Skin of body (tissue), 1 donor: ENCODE measurements at regions not wholly inside any gene's neighbourhood (a gene's known extent, or its start where the extent isn't known, plus 50 kb on each side); places are given as distances from the start of the nearest gene placed in this dataset.
"Not testable (repeated sequence)": the region's sequence is repeated elsewhere in the genome, so short reads cannot be mapped to it uniquely, and the experiment has no call there.

Source experiments
- DNase-seq: peaks from one replicate; lab custom pipeline; 2025; lab: John Stamatoyannopoulos, UW

DNA sequence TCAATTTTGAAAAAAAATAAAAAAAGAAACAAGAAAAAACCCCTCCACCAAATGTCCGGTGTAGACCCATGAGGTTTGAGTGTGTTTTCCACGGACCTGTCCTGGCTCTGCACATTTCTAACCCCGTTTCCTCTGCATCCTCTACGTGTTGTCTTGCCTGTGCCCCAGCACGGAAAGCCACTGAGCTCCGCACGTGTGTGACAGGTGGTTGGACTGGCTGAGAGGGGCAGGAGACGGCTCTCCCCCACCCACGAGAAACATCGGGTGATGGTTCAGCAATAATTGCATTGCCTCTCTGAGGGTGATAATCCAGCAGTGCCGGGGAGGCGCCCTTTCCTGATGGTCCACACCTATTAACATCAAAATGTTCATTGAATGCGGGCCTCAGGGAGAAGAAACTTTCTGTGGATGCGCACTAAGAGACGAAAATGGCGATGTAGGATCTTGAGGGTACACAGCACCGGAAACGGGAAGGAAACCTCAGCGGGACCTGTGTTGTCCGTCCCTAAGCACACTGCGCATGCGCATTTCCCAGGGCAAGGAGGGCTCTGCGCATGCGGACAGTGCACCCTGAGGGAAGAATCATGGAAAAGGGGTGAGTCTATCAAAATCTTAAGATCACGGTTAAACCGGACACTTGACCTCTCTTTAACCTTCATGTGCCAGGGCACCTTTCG is 470.1 kb upstream of the ADARB2 start:
- no peak for DNase-seq

DNA sequence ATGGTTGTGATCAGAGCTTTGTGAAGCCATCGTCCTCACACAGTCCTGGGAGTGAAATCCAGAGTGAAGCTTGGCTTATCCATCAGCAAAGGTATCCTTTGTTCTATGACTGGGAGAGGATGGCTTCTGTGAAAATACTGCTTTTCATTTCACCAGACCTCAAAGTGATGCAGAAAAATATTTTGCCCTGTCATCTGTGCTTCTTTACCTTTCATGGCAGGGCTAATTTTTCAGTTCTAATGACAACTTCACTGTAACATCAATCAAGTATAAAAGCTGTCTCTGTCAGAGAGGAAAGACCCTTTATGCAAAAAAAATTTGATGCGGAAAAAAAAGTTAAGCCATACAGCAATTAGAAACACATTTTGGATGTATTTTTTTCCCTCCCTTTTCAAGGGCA is 468.1 kb upstream of the ADARB2 start:
- no peak for DNase-seq

DNA sequence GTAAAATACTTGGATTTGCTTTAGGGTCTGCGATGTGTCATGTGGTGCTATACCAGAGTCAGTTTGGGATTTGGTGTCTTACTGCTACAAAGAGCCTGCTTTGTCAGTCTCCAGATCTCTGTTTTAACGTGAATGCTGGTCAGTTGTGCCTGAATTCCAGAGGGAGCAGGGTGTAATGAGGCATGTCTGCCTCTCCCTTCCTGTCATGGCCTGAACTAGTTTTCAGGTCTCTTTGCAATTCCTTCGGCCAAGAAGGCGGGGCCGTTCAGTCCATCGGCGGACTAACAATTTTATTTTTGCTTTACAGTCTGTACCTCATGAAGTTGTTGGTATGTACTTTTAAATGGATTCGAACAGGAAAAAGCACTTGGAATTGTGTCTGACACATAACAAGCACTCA is 465.1 kb upstream of the ADARB2 start:
- DNase-seq: no peak

DNA sequence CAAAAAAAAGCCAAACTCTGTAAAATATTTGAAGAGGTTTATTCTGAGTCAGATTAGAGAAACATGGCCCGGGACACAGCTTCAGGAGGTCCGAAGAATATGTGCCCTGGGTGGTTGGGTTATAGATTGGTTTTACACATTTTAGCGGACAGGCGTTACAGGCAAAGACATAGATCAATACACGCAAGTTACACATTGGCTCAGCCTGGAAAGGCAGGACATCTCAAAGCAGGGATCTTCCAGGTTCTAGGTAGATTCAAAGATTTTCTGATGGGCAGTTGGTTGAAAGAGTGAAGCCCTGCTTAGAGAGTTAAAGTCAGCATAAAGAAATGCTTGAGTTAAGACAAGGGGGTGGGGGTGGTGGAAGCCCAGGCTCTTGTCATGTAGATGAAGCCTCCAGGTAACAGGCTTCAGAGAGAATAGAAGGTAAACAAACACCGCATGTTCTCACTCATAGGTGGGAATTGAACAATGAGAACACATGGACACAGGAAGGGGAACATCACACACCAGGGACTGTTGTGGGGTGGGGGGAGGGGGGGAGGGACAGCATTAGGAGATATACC is 464.3 kb upstream of the ADARB2 start:
- DNase-seq: no peak

DNA sequence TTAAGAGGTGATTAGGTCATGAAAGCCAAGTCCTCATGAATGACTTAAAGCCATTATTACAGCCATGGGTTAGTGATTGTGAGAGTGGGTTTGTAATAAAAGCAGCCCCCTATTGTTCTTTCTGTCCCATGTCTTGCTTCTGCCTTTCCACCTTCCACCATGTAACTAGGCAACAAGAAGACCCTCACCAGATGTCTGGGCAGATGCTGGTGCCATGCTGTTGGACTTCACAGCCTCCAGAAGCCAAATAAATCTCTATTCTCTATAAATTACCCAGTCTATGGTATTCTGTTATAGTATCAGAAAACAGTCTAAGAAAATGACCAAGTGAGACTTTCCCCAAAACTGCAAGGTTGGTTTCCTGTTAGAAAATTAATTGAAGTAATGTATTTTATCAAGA is 460.3 kb upstream of the ADARB2 start:
- no peak for DNase-seq

DNA sequence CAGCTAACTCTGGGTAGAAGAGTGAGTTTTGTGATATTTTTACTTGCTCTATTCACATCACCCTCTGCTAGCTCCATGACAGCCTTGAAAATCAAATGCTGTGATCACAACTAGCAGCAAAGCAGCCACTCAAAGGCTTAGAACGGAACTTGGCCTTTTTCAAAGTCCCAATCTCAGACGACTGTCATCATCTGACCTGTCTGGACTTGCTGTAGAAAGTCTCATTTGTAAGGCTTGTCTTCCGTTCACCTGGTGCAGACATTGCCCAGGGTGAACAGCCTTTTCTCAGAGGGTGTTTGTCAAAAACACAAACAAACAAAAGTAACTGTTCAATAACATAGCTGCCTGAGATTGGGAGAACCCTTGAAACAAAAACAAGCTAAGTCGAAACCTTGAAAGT is 458.9 kb upstream of the ADARB2 start:
- no peak for DNase-seq

DNA sequence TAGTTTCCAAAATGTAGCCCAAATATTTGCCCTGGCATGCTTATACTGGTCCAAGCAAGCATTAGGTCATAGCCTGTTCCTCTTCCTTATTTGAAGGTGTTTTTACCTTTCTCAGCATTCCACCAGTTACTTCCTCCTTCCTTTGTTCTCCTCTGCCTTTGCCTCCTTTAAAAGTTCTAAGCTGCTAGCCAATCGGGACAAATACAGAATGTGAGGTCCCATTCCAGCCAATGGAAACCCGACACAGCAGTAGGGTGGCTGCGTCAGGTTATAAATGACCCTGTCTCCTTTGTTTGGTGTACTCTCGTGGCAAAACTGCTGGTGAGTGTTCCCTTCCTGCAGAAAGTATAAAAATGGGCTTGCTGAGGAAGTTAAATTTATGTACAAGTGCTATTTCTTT is 452.0 kb upstream of the ADARB2 start:
- DNase-seq: not testable (repeated sequence)

DNA sequence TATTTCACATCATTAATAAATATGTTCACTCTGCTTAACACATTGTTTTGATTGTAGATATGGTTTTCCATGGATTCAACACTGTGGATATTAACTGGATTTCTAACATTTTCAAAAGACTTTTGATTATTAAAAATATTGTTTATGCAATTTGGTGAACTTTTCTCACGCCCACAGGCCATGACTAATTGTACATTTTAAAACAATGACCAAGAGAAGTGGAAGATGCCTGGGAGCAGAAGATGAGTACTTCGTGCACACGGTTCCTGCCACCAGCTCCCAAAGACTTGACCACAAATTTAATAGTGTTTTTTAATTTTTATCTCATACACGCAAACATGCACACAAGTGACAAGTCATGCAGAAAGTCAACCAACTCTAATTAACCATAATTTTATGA is 451.0 kb upstream of the ADARB2 start:
- no peak for DNase-seq

DNA sequence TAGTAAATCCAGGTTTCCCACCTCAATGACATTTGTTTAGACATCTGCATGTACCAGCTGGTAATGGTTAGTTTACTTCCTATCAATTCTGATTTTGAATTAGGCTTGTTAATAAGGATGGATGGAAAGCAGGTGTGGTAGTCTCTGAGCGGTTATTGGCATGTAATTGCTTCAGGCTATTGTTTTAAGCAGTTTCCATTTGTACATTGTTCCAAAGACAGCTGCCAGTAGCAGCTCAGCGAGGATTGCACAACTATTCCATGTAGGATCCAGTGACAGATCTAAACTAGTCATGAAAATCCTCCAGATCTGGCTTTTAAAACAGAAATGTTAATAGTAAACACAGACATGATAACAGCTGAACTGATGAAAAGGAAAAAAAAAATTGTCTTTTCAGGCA is 436.0 kb upstream of the ADARB2 start:
- DNase-seq: peak; percentile 24

DNA sequence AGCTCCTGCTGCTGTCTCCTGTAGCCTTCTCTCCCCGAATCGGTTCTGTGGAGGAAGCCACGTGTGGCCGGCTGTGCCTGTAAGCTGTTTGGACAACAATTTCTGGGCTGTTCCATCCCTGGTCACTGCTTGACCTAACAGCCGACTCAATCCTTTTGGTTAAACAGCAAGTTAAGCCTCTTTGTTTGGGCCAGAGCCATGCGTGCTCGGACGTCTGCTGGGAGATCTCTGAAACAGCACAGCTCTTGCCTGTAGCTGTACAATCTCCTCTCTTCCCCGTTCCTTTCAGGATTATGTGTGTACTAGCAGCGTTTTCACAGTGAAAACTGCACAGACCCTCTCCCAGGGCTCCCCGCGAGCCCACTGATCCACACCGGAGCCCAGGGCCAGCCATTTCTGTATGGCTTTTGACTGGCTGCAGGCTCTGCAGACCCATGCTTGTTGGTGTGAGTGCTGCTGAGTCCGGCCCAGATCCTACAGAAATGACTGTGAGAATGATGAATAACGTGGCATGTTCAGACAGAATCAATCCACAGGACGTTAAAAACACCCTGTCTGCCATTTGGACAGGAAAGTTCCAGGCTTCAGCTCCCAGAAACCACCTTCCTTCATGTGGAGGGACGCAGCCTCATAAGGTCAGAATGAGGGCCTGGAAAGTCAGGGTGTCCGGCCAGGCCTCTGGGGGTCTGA is 428.6 kb upstream of the ADARB2 start:
- no peak for DNase-seq

DNA sequence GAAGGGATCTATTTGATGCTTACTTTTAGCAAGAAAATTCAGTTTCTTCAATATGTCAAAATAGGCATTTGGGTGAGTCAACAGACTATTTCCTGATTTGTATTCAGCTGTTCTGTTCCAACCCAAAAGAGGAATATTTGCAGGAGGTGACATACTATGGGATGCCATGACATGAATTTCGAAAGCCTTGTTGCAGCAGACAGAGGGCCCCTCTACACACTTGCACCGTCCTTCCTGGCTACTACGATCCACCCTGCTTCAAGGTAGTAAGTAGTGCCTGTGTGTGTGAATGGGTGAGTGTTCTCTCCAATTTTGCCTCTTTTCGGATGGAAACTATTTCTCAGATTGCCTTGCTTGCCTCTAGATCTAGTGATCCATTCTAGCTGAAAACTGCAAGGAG is 413.0 kb upstream of the ADARB2 start:
- DNase-seq: no peak

DNA sequence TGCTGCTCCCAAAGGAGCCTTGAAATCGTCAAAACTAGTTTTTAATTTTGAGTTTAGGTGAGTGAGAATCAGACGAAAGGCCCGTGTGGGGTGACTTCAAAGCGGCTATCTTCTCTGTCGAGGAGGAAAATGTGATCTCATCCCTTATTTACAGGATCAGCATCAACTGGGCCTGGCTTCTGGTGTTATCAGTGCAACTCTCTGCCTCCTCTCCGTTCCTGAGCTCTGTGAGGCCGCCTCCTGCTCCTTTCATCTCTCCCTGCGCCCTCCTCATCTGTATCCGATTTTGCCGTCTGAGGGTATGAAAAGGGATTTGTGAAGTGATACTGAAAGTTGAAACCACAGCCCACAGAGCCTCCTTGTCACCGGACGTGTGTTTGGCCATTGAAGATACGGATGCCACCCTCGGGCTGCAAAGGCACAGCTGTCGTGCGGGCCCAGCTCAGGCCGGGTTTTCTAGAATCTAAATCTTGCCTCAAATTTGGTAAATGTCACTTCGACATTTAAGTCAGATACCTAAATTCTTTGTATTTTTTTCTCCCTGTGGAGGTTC is 408.7 kb upstream of the ADARB2 start:
- DNase-seq: no peak

DNA sequence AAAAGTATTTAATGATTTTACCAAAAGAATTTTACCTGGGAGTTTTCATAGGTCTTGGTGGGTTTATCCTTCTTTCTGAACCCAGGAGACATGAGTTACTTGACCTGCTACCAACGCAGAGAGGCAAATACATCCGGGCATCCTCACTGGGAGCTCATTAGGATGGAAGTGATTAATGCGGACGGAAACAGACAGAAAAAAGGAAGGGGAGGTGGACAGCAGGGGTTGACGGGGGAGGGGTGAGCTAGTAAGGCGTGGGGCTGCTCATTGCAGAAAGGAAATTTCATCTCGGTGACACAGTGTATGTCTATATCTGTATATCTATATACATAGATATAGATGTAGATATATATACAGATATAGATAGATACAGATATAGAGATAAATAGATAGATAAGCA is 408.2 kb upstream of the ADARB2 start:
- no peak for DNase-seq

DNA sequence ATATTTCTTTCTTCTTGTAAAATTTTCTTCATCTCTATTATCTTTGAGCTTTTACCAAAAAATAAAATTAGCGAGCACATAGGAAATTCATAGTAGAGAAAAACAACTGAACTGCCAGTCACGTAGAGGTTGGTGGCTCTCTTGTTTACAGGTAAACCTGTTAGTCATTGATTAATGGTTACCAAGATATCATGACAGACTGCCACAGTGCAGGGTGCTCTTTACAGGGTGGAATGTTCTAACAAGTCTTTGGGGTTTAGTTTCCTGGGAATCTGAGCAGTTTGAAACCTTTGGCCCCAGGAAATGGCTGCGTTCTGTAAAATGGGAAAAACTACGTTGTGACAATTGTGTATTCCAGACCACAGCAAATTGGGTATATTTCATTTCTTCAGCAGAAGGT is 407.3 kb upstream of the ADARB2 start:
- no peak for DNase-seq

DNA sequence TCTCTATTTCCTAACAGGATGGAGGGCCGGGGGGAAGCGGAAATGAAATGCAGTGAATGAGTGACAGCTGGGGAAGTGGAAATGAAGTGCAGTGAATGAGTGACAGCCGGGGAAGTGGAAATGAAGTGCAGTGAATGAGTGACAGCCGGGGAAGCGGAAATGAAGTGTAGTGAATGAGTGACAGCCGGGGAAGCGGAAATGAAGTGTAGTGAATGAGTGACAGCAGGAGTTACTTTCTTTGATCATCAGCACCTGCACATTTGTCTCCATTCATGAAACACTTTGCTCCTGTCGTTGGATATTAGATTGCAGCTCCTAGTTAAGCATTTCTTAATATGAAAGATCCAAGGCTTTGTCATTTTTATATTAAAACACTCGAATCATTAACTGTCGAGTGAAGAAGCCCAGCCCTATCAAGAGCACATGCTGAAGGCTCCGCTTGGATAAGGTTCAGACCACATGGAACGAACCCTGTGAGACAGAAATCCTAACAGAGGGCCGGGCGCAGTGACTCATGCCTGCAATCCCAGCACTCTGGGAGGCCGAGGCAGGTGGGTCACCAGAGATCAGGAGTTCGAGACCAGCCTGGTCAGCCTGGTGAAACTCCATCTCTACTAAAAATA is 406.0 kb upstream of the ADARB2 start:
- no peak for DNase-seq

DNA sequence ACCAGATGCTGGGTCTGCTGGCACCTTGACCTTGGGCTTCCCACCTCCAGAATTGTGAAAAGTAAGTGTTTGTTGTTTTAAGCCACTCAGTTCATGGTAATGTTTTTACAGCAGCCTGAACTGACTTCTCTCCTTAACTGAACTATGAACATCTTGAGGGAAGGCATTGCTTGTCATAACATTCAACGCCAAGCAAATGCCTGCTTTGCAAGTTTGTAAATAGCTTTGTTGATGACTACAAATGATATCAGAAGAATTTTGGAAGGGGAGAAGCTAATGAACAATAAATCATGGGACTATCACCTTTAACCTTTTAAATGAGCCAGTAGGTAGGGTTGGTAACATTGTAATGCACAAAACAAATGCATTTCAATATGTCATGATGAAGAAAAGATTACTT is 402.4 kb upstream of the ADARB2 start:
- DNase-seq: no peak

DNA sequence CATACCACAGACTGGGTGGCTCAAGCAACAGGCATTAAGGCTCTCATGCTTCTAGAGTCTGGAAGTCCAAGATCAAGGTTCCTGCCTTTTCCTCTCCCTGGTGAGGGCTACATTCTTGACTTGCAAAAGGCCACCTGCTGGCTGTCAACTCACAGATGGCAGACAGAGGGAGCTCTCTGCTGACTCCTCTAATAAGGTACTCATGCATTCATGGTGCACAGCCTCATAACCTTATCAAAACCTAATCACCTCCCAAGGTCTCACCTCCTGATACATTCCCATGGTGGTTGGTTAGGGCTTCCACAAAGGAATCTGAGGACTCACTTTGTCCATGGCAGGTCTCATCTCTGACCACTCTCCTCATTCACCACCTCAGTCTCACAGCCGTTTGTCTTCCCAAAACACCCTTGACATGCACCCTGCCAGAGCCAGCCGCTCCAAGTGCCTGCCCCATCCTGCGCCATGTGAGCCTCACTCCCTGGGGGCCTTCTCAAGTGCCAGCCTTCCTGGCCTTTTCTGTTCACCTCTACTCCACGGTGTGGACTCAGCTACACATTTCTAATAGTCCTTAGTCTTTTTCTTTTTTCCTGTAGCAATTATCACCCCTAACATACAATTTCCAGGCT is 400.3 kb upstream of the ADARB2 start:
- DNase-seq: no peak

DNA sequence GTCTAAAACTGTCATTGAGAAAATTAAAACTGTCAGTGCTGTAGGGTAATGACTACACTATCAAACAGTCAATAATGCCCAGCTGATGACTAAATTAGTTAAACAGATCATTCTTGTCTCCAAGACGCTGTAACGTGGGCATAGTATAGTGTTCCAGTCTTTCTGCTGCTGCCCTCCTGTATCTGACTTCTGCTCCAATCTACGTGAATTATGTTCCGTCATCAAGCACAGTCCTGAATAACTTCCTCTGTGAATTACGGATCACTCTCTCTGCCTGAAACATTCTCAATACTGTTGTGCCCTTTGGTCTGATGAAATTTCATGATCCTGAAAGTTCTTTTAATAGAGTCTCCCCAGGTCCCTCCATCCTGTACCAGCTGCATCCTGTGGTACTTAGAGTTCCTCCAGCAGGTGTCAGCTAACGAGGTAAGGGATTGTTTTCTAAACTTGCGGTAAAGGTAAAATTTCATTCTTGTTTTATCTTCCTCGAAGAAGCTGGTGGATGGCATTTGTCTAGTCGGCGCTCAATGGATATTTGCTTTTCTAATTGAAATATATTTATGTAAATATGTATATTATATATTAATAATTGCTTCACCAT is 393.5 kb upstream of the ADARB2 start:
- no peak for DNase-seq

DNA sequence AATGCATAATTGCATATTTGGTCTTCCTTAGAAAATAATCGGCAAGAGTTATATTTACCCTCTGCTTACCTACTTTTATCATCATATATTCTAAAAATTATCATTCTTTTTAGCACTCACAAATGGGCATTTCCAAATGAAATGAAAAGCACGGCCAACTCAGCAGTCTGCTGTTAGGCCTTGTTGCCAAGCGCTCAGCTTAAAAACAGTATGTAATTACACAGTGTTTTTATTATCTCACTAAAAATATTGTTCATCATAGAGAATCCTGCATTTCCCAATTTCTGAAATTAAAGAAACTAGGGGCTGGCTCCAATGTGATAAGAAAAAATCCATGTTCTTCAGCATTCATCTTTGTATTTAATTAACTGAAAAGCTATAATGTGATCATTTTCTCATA is 391.7 kb upstream of the ADARB2 start:
- DNase-seq: no peak

DNA sequence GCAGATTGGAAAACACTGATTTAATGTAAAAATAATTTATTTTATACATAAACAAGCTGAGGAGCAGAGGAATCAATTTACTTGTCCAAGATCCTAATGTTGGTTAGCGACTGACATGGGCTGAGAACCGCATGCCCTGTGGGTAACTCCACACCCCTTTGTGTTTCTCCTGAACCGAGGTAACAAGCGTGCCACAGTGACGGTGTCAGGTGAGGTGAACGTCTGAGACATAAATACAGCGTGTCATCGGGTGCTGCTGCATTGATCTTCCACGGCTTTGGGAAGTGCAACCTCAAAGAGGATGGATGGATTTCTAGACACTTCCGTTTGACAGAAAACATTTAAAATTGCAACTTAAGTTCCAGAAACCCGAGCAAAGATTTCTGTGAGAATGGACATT is 386.8 kb upstream of the ADARB2 start:
- no peak for DNase-seq

DNA sequence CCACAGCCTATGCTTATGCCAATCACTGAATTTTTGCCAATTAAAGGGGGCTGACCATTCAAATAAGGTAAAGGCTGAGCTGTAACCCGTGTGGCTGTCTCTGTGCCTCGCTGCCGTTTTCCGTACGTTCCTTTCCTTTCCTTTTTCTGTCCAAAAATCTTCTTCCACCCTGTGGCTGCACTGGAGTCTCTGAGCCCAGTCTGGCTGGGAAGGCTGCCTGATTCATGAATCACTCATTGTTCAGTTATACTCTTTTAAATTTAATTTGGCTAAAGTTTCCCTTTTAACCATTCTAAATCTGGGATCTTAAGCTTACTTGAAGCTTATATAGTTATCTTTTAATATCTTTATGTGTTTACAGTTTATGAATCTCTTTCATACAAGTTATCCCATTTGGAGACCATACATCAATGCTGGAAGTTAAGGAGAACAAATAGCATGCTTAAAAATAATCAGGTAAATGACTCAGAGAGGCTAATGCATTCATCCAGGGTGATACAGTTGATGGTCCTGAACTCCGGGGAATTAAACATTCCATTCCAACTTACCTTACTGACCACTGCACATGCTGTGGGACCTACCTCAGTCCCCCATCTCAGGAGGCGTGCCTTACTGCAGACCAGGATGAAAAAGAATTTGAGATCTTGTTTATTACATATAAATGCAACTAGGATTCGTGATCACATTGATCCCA is 385.3 kb upstream of the ADARB2 start:
- no peak for DNase-seq
